Transverse colon (tissue), 4 donors: ENCODE measurements at regions not wholly inside any gene's neighbourhood (a gene's known extent, or its start where the extent isn't known, plus 50 kb on each side); places are given as distances from the start of the nearest gene placed in this dataset.

Experiments used
- EP300 ChIP-seq: sonication (generic); formaldehyde crosslinking; IDR thresholded peaks from one replicate; pipeline ENCODE4 v1.6.1; 2017; ENCODE audit warnings: antibody characterized with exemption, low read depth
- POLR2A ChIP-seq: fragments of 450-650 bp; IDR thresholded peaks from one replicate; pipeline ENCODE4 v1.6.1; 2016; ENCODE audit warnings: antibody characterized with exemption, mild to moderate bottlenecking, moderate library complexity
- POLR2AphosphoS5 ChIP-seq, 3 donors: sonication (generic); formaldehyde crosslinking; IDR thresholded peaks; one replicate each; pipeline ENCODE4 v1.6.1; 2016; ENCODE audit warnings: antibody characterized with exemption in 3 of 3
- TF ChIP-seq, protein P1 (sequence below), 5 experiments: fragments of 200-600 bp in 3 of 5; fragments of 450-650 bp in 2 of 5; sonication (generic) in 3 of 5; IDR thresholded peaks; 1 replicate in 2 of 5; 2 replicates in 3 of 5; pipeline ENCODE4 v1.5.1; 2016 to 2017; ENCODE audit warnings: antibody characterized with exemption in 5 of 5, inconsistent platforms in 3 of 5, mild to moderate bottlenecking in 2 of 5, moderate library complexity in 1 of 5

DNA sequence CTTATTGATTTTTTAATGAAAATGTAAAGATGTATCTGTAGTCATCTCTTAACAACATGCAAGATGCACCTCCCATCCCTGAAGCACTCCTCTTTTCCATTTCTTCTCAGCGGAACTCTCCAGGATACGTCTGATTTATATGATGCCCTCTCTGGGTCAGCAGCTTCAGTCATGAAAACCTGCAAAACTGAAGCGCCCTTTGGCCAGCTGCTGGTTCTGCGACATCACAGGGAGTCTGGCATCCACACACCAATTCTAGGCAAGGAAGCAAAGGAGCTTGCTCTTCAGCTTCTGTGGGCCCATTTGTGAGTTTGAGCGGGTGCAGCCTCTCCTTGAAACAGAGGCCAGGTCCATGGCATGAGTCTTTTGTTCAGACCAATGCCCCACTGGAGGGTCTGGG, 1253.3 kb downstream of the TBC1D22A start:
- TF ChIP-seq, protein P1, sequence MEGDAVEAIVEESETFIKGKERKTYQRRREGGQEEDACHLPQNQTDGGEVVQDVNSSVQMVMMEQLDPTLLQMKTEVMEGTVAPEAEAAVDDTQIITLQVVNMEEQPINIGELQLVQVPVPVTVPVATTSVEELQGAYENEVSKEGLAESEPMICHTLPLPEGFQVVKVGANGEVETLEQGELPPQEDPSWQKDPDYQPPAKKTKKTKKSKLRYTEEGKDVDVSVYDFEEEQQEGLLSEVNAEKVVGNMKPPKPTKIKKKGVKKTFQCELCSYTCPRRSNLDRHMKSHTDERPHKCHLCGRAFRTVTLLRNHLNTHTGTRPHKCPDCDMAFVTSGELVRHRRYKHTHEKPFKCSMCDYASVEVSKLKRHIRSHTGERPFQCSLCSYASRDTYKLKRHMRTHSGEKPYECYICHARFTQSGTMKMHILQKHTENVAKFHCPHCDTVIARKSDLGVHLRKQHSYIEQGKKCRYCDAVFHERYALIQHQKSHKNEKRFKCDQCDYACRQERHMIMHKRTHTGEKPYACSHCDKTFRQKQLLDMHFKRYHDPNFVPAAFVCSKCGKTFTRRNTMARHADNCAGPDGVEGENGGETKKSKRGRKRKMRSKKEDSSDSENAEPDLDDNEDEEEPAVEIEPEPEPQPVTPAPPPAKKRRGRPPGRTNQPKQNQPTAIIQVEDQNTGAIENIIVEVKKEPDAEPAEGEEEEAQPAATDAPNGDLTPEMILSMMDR (IDR thresholded peaks at IDR 0.05), result no peak
- TF ChIP-seq POLR2A (no peak), EP300 (no peak), POLR2AphosphoS5 (IDR thresholded peaks at IDR 0.05) (no peak)
